Activated B cell treated with CpG ODN at 0.5 μM for 24 hours (primary cell): ENCODE measurements at regions not wholly inside any gene's neighbourhood (a gene's known extent, or its start where the extent isn't known, plus 50 kb on each side); places are given as distances from the start of the nearest gene placed in this dataset.

Experiments used
- ATAC-seq: fragments of 200-7000 bp; cut with Tn5 transposase; one replicate; pipeline ENCODE4 v1.10.0; 2021; ENCODE audit warnings: low read depth, mild to moderate bottlenecking, moderate library complexity
- CTCF ChIA-PET: fragments of 350-600 bp; sonication (Branson Sonifier 250); formaldehyde crosslinking; loops from one replicate; lab custom pipeline; 2021; ENCODE audit warnings: antibody characterized with exemption; lab: Charles Lee
- POLR2A ChIA-PET: fragments of 350-600 bp; sonication (Branson Sonifier 250); formaldehyde crosslinking; loops from one replicate; lab custom pipeline; 2021; ENCODE audit warnings: antibody characterized with exemption; lab: Charles Lee
- DNase-seq: peaks from one replicate; pipeline ENCODE4 v3.0.0; 2022
- H3K27ac Mint-ChIP-seq: one replicate; pipeline ENCODE4 v1.8.0; 2020; ENCODE audit warnings: mixed read lengths
- H3K27me3 Mint-ChIP-seq: one replicate; pipeline ENCODE4 v1.8.0; 2021; ENCODE audit warnings: mixed read lengths
- H3K36me3 Mint-ChIP-seq: one replicate; pipeline ENCODE4 v1.8.0; 2021; ENCODE audit warnings: low read depth, mixed read lengths
- H3K4me1 Mint-ChIP-seq: one replicate; pipeline ENCODE4 v1.8.0; 2021; ENCODE audit warnings: mixed read lengths
- H3K4me3 Mint-ChIP-seq: one replicate; pipeline ENCODE4 v1.8.0; 2020; ENCODE audit warnings: mild to moderate bottlenecking, mixed read lengths
- H3K9me3 Mint-ChIP-seq: one replicate; pipeline ENCODE4 v1.8.0; 2020; ENCODE audit warnings: mixed read lengths
- intact Hi-C: fragments of 100-400 bp; cut with micrococcal nuclease; formaldehyde crosslinking; loops from one replicate; pipeline ENCODE4 v1.15.1; 2024
- TF ChIP-seq, protein P1 (sequence below): fragments of 200-600 bp; IDR thresholded peaks from one replicate; pipeline ENCODE4 v1.8.0; 2022; ENCODE audit warnings: antibody characterized with exemption, mild to moderate bottlenecking

DNA sequence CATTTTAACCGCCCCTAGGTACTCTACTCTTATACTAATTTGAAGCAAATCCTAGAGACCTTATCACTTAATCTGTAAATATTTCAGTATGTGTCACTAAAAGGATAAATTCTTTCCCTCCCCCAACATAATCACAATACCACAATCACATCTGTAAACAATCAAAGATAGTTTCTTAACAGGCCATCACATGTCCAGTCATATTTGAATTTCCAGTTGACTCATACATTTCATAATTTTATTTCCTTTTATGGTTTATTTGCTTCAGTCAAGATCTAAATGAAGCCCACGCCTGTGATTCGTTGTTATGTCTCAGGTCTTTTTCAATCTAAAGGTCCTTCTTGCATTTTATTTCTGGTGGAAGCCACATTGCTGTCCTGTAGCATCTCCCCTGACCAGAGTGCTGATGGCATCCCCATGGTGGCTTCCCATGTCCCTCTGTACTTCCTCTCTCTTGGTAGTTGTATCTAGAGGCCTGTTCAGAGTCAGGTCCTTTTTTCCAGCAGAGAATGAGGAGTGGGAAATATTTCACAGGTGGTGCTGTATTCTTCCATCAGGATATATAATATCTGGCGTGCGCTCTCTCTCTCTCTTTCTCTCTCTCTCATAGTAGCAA lies 128.6 kb upstream of the SLC22A23 start:
- no peak overlapping the region for H3K27ac Mint-ChIP-seq
- POLR2A ChIA-PET = no interaction called here
- no peak overlapping the region for H3K4me3 Mint-ChIP-seq
- CTCF ChIA-PET = no interaction called here
- no peak for DNase-seq
- TF ChIP-seq, protein P1, sequence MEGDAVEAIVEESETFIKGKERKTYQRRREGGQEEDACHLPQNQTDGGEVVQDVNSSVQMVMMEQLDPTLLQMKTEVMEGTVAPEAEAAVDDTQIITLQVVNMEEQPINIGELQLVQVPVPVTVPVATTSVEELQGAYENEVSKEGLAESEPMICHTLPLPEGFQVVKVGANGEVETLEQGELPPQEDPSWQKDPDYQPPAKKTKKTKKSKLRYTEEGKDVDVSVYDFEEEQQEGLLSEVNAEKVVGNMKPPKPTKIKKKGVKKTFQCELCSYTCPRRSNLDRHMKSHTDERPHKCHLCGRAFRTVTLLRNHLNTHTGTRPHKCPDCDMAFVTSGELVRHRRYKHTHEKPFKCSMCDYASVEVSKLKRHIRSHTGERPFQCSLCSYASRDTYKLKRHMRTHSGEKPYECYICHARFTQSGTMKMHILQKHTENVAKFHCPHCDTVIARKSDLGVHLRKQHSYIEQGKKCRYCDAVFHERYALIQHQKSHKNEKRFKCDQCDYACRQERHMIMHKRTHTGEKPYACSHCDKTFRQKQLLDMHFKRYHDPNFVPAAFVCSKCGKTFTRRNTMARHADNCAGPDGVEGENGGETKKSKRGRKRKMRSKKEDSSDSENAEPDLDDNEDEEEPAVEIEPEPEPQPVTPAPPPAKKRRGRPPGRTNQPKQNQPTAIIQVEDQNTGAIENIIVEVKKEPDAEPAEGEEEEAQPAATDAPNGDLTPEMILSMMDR = no peak
- H3K4me1 Mint-ChIP-seq = no peaks in the 10 kb centered on the region
- H3K9me3 Mint-ChIP-seq = peaks cover 7% of the 10 kb centered on the region
- H3K36me3 Mint-ChIP-seq = no peaks in the 10 kb centered on the region
- peaks cover 19% of the 10 kb centered on the region for H3K27me3 Mint-ChIP-seq
- intact Hi-C loops = no loop called here
- no peak for ATAC-seq

DNA sequence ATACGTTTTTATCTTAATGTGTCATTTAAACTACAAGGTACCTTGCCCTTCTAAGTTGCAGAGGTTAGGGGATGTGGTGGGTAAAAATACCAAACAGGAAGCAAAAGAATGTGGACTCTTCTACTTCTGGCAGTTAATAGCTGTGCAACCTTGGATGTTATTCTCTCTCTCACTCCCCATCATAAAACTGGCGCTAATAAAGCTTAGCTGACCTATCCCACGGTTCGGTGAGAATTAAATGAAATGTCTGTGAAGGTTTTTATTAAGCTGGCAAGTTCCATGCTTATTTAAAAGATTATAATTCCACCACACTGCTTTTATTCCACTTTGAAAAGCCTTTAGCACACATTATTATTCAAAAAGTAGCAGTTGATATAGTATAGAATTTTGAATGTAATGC lies 127.8 kb upstream of the SLC22A23 start:
- CTCF ChIA-PET = no interaction called here
- Mint-ChIP-seq H3K9me3 (peaks cover 7% of the 10 kb centered on the region), H3K36me3 (no peaks in the 10 kb centered on the region), H3K27ac (no peak overlapping the region), H3K27me3 (peaks cover 15% of the 10 kb centered on the region), H3K4me1 (no peaks in the 10 kb centered on the region), H3K4me3 (no peak overlapping the region)
- ATAC-seq (no peak), DNase-seq (no peak)
- POLR2A ChIA-PET = no interaction called here
- TF ChIP-seq, protein P1 = no peak
- intact Hi-C loops = no loop called here

DNA sequence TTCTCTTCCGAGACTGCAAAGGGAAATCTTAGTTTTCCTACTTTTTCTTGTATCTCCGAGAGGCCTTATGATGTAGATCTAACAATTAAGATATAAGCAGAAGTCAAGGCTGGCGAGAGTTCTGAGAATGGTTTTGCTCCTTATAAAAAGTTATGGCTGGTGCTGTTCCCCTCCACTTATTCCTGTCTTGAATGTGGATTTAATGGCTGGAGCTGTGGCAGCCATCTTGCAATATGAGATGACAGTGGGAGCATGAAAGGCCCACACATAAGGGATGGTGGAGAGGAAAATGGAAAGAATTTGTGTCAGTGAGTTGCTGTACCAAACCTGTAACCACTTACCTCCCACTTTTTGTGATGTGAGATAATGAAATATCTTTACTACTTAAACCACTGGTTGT lies 124.6 kb upstream of the SLC22A23 start:
- Mint-ChIP-seq H3K27me3 (peaks cover 18% of the 10 kb centered on the region), H3K4me1 (no peaks in the 10 kb centered on the region), H3K4me3 (no peak overlapping the region), H3K27ac (no peak overlapping the region), H3K36me3 (no peaks in the 10 kb centered on the region), H3K9me3 (no peaks in the 10 kb centered on the region)
- ATAC-seq = no peak
- DNase-seq = no peak
- intact Hi-C loops = no loop called here
- TF ChIP-seq, protein P1 = no peak
- CTCF ChIA-PET = no interaction called here
- POLR2A ChIA-PET = no interaction called here

DNA sequence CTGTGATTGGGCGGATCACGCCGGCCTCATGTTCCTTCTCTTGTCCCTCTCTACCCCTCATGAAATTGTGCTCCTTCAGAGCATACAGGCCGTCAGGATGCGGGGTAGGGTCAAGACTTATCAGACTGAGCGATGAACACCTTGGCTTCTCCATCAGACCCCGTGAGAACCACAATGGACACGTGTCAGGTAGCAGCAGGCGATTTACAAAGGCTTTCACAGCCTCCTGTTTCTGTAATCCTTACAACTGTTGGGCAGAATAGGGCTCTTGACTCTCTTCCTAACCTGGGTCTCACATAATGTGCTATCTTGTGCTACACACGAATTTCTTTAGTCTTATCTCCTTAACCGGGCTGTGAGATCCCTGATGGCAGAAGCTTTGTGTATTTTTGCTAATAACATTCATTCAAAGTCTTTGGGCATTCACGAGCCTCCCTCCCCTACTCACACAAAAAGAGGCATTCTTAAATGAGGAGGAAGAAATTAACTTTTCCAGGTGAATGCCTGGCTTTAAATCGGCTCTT lies 122.9 kb upstream of the SLC22A23 start:
- intact Hi-C loops = no loop called here
- Mint-ChIP-seq H3K4me1 (no peaks in the 10 kb centered on the region), H3K9me3 (no peaks in the 10 kb centered on the region), H3K27me3 (peaks cover 17% of the 10 kb centered on the region), H3K36me3 (no peaks in the 10 kb centered on the region), H3K4me3 (no peak overlapping the region), H3K27ac (no peak overlapping the region)
- ATAC-seq (no peak), DNase-seq (no peak)
- CTCF ChIA-PET = no interaction called here
- TF ChIP-seq, protein P1 = no peak
- POLR2A ChIA-PET = no interaction called here

DNA sequence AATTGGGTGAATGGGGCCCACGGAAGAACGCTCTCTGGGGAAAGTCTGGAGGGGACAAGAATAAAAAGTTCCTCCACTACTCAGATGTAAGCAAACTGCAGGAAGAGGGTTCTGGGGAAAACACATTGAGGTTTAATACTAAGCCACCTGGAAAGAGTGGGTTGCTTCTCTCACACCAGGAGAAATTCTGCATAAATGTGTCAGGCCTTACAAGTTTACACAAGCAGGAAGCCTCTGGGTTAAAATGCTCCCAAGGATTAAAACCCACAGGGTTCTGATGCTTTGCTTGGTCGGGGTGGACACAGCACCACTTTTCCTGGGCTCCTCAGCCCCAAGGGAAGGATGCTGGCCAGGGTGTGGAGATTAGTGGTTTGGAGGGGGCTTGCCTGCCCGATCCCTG lies 122.1 kb upstream of the SLC22A23 start:
- Mint-ChIP-seq H3K27me3 (peaks cover 17% of the 10 kb centered on the region), H3K36me3 (no peaks in the 10 kb centered on the region), H3K4me1 (no peaks in the 10 kb centered on the region), H3K4me3 (no peak overlapping the region), H3K27ac (no peak overlapping the region), H3K9me3 (no peaks in the 10 kb centered on the region)
- TF ChIP-seq, protein P1 = no peak
- intact Hi-C loops = no loop called here
- ATAC-seq (no peak), DNase-seq (no peak)
- ChIA-PET CTCF (no interaction called here), POLR2A (no interaction called here)
